MM.1S (cell line): ENCODE measurements at regions not wholly inside any gene's neighbourhood (a gene's known extent, or its start where the extent isn't known, plus 50 kb on each side); places are given as distances from the start of the nearest gene placed in this dataset.
A peak's percentile ranks its signal among the peaks of the same experiment; 100 is the strongest.
"Not testable (repeated sequence)": the region's sequence is repeated elsewhere in the genome, so short reads cannot be mapped to it uniquely, and the experiment has no call there.

ENCODE experiments used
- DNase-seq: peaks from one replicate; pipeline ENCODE4 v3.0.0-alpha.2; 2015
- H2AFZ ChIP-seq: fragments of 300-600 bp; sonication (generic); 2 replicates; pipeline ENCODE4 v1.6.0; 2016; ENCODE audit warnings: antibody characterized with exemption, low read length
- H3F3A ChIP-seq: fragments of 300-600 bp; sonication (generic); 2 replicates; pipeline ENCODE4 v1.6.1; 2016; ENCODE audit warnings: mild to moderate bottlenecking, antibody characterized with exemption, low read length, moderate library complexity, mixed read lengths; ENCODE audit not compliant: insufficient read depth
- H3K27ac ChIP-seq: fragments of 300-600 bp; sonication (generic); 2 replicates; pipeline ENCODE4 v1.5.1; 2016; ENCODE audit warnings: mild to moderate bottlenecking, low read length
- H3K27me3 ChIP-seq: fragments of 300-600 bp; sonication (generic); replicated peaks from 2 replicates; pipeline ENCODE4 v1.6.0; 2016; ENCODE audit warnings: low read length; ENCODE audit not compliant: insufficient read depth
- H3K36me3 ChIP-seq: fragments of 300-600 bp; sonication (generic); replicated peaks from 2 replicates; pipeline ENCODE4 v1.6.1; 2016; ENCODE audit warnings: mild to moderate bottlenecking, low read length, mixed read lengths; ENCODE audit not compliant: insufficient read depth
- H3K4me1 ChIP-seq: fragments of 300-600 bp; sonication (generic); 2 replicates; pipeline ENCODE4 v1.6.1; 2016; ENCODE audit warnings: low read length, mixed read lengths
- H3K4me2 ChIP-seq: fragments of 300-600 bp; sonication (generic); 2 replicates; pipeline ENCODE4 v1.6.0; 2016; ENCODE audit warnings: low read depth, low read length
- H3K4me3 ChIP-seq: fragments of 300-600 bp; sonication (generic); 2 replicates; pipeline ENCODE4 v1.5.1; 2016; ENCODE audit warnings: low read length, mixed read lengths
- H3K79me2 ChIP-seq: fragments of 300-600 bp; sonication (generic); 2 replicates; pipeline ENCODE4 v1.6.1; 2016; ENCODE audit warnings: mixed run types, low read length, mixed read lengths
- H3K9ac ChIP-seq: fragments of 300-600 bp; sonication (generic); 2 replicates; pipeline ENCODE4 v1.6.1; 2016; ENCODE audit warnings: low read length, mixed read lengths
- H3K9me2 ChIP-seq: fragments of 300-600 bp; sonication (generic); replicated peaks from 2 replicates; pipeline ENCODE4 v1.6.1; 2016; ENCODE audit warnings: mild to moderate bottlenecking, low read length, mixed read lengths; ENCODE audit not compliant: insufficient read depth
- H3K9me3 ChIP-seq: fragments of 300-600 bp; sonication (generic); replicated peaks from 2 replicates; pipeline ENCODE4 v1.6.1; 2016; ENCODE audit warnings: mild to moderate bottlenecking, low read length, mixed read lengths; ENCODE audit not compliant: insufficient read depth
- H4K20me1 ChIP-seq: fragments of 300-600 bp; sonication (generic); 2 replicates; pipeline ENCODE4 v1.6.1; 2016; ENCODE audit warnings: mild to moderate bottlenecking, low read length, moderate library complexity, mixed read lengths; ENCODE audit not compliant: insufficient read depth
- EZH2 ChIP-seq: fragments of 300-600 bp; sonication (generic); optimal IDR thresholded peaks from 2 replicates; pipeline ENCODE3; 2017; ENCODE audit warnings: low read depth, mild to moderate bottlenecking, antibody characterized with exemption, low read length, mixed read lengths
- EZH2phosphoT487 ChIP-seq: fragments of 300-600 bp; sonication (generic); IDR thresholded peaks from 2 replicates; pipeline ENCODE4 v1.6.1; 2018; ENCODE audit warnings: antibody characterized with exemption, low read length
- TF ChIP-seq, protein P1 (sequence below): fragments of 300-600 bp; sonication (generic); IDR thresholded peaks from 2 replicates; pipeline ENCODE4 v1.5.1; 2016; ENCODE audit warnings: antibody characterized with exemption, low read length, mixed read lengths

- no peaks in the 10 kb centered on the region for H3K4me1 ChIP-seq
- no peak overlapping the region for H2AFZ ChIP-seq
- no peaks in the 10 kb centered on the region for H3K9me2 ChIP-seq
- no peaks in the 10 kb centered on the region for H4K20me1 ChIP-seq
- H3K27me3 ChIP-seq: no peaks in the 10 kb centered on the region
- H3K9me3 ChIP-seq: no peaks in the 10 kb centered on the region
- H3F3A ChIP-seq: no peaks in the 10 kb centered on the region
- DNase-seq: peak; percentile 32
- no peak overlapping the region for H3K4me3 ChIP-seq
- no peak overlapping the region for H3K9ac ChIP-seq
- no peak overlapping the region for H3K27ac ChIP-seq
- TF ChIP-seq, protein P1, sequence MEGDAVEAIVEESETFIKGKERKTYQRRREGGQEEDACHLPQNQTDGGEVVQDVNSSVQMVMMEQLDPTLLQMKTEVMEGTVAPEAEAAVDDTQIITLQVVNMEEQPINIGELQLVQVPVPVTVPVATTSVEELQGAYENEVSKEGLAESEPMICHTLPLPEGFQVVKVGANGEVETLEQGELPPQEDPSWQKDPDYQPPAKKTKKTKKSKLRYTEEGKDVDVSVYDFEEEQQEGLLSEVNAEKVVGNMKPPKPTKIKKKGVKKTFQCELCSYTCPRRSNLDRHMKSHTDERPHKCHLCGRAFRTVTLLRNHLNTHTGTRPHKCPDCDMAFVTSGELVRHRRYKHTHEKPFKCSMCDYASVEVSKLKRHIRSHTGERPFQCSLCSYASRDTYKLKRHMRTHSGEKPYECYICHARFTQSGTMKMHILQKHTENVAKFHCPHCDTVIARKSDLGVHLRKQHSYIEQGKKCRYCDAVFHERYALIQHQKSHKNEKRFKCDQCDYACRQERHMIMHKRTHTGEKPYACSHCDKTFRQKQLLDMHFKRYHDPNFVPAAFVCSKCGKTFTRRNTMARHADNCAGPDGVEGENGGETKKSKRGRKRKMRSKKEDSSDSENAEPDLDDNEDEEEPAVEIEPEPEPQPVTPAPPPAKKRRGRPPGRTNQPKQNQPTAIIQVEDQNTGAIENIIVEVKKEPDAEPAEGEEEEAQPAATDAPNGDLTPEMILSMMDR: no peak
- TF ChIP-seq EZH2phosphoT487 (no peak), EZH2 (no peak)
- H3K79me2 ChIP-seq: no peaks in the 10 kb centered on the region
- H3K36me3 ChIP-seq: no peaks in the 10 kb centered on the region
- peak overlapping the region; percentile 13; the same call in 1 of the 2 replicates for H3K4me2 ChIP-seq
These were observed 109.8 kb downstream of the PLPPR4 start for GRCh38 chr1:99374109-99374508.

DNA sequence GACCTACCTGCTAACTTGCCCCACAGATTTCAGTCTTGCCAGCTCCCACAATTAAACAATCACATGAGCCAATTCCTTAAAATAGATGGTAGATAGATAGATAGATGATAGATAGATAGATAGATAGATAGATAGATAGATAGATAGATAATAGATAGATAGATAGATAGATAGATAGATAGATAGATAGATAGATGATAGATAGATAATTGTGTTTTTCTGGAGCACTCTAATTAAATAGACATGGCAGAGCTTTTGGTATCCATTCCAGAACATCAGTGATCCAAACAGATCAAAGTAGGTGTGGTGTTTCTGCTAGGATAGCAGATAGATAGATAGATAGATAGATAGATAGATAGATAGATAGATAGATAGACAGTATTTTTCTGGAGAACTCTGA, 110.4 kb downstream of the PLPPR4 start:
- H3K9me2 ChIP-seq, H3K9ac ChIP-seq, H3F3A ChIP-seq, H4K20me1 ChIP-seq, DNase-seq, H3K79me2 ChIP-seq, H3K27me3 ChIP-seq, H3K4me1 ChIP-seq, H2AFZ ChIP-seq, H3K27ac ChIP-seq, H3K4me2 ChIP-seq, H3K9me3 ChIP-seq, H3K4me3 ChIP-seq, H3K36me3 ChIP-seq: not testable (repeated sequence)

- Histone ChIP-seq H3K27ac (no peak overlapping the region), H3K79me2 (no peaks in the 10 kb centered on the region), H2AFZ (no peak overlapping the region), H3F3A (no peaks in the 10 kb centered on the region), H3K9ac (no peak overlapping the region), H3K4me3 (no peak overlapping the region), H3K9me3 (no peaks in the 10 kb centered on the region), H3K36me3 (no peaks in the 10 kb centered on the region), H3K4me1 (no peaks in the 10 kb centered on the region), H3K27me3 (no peaks in the 10 kb centered on the region), H3K4me2 (no peak overlapping the region), H4K20me1 (no peaks in the 10 kb centered on the region), H3K9me2 (no peaks in the 10 kb centered on the region)
- no peak for DNase-seq
- TF ChIP-seq EZH2 (no peak), EZH2phosphoT487 (no peak)
- TF ChIP-seq, protein P1: no peak
These were observed 119.7 kb downstream of the PLPPR4 start for GRCh38 chr1:99384021-99384420.

- no peaks in the 10 kb centered on the region for H3K79me2 ChIP-seq
- DNase-seq: no peak
These were observed 121.6 kb downstream of the PLPPR4 start for GRCh38 chr1:99385852-99386251.

More at GRCh38 chr1:99385852-99386251, 121.6 kb downstream of the PLPPR4 start:
- Histone ChIP-seq H3K9me3 (no peaks in the 10 kb centered on the region), H4K20me1 (no peaks in the 10 kb centered on the region), H3K9ac (no peak overlapping the region), H3K9me2 (no peaks in the 10 kb centered on the region), H3K27ac (no peak overlapping the region), H3K27me3 (no peaks in the 10 kb centered on the region), H3K36me3 (no peaks in the 10 kb centered on the region), H3K4me3 (no peak overlapping the region), H3F3A (no peaks in the 10 kb centered on the region), H3K4me2 (no peak overlapping the region), H2AFZ (no peak overlapping the region), H3K4me1 (no peaks in the 10 kb centered on the region)
- no peak for TF ChIP-seq EZH2
